CD4-positive, alpha-beta T cell treated with Interleukin-15 for 4 hours (primary cell): ENCODE measurements at regions not wholly inside any gene's neighbourhood (a gene's known extent, or its start where the extent isn't known, plus 50 kb on each side); places are given as distances from the start of the nearest gene placed in this dataset.
A peak's percentile ranks its signal among the peaks of the same experiment; 100 is the strongest.

Experiments used
- DNase-seq: peaks from one replicate; pipeline ENCODE4 v3.0.0-alpha.2; 2020; ENCODE audit warnings: low spot score

GRCh38 chr1:234732671-234733390 is 122.9 kb upstream of the IRF2BP2 start:
- no peak for DNase-seq

- DNase-seq, result no peak
These were observed 122.3 kb upstream of the IRF2BP2 start for GRCh38 chr1:234732260-234732659.

- DNase-seq, result no peak
These were observed 121.6 kb upstream of the IRF2BP2 start for GRCh38 chr1:234731569-234732085.

- peak; percentile 75 for DNase-seq
These were observed 121.0 kb upstream of the IRF2BP2 start for GRCh38 chr1:234730770-234731568.

GRCh38 chr1:234730475-234730769 is 120.4 kb upstream of the IRF2BP2 start:
- DNase-seq, result no peak

GRCh38 chr1:234729561-234730474 is 119.8 kb upstream of the IRF2BP2 start:
- DNase-seq, result no peak

- no peak for DNase-seq
These were observed 118.8 kb upstream of the IRF2BP2 start for GRCh38 chr1:234728740-234729139.

GRCh38 chr1:234727018-234727940 is 117.3 kb upstream of the IRF2BP2 start:
- DNase-seq, result peak; percentile 22

GRCh38 chr1:234726359-234726943 is 116.5 kb upstream of the IRF2BP2 start:
- no peak for DNase-seq

GRCh38 chr1:234725177-234726132 is 115.5 kb upstream of the IRF2BP2 start:
- peak; percentile 92 for DNase-seq

- DNase-seq, result no peak
These were observed 114.7 kb upstream of the IRF2BP2 start for GRCh38 chr1:234724516-234725176.

GRCh38 chr1:234722904-234723720 is 113.1 kb upstream of the IRF2BP2 start:
- DNase-seq, result peak; percentile 78

- no peak for DNase-seq
These were observed 112.3 kb upstream of the IRF2BP2 start for GRCh38 chr1:234722270-234722704.

GRCh38 chr1:234721476-234722269 is 111.7 kb upstream of the IRF2BP2 start:
- DNase-seq, result no peak

GRCh38 chr1:234720709-234721441 is 110.9 kb upstream of the IRF2BP2 start:
- no peak for DNase-seq

- no peak for DNase-seq
These were observed 109.7 kb upstream of the IRF2BP2 start for GRCh38 chr1:234719454-234720251.
